Activated naive CD4-positive, alpha-beta T cell treated with anti-CD3 and anti-CD28 coated beads, Interleukin-2, amount 50 U/mL, for 72 hours (primary cell): ENCODE measurements at regions not wholly inside any gene's neighbourhood (a gene's known extent, or its start where the extent isn't known, plus 50 kb on each side); places are given as distances from the start of the nearest gene placed in this dataset.

Source experiments
- ATAC-seq, 2 donors: fragments of 150-1000 bp; cut with Tn5 transposase; 2 replicates each; pipeline ENCODE4 v1.10.0; 2021; ENCODE audit warnings: mild to moderate bottlenecking in 2 of 2, moderate library complexity in 2 of 2
- DNase-seq, 2 donors: peaks; one replicate each; pipeline ENCODE4 v3.0.0; 2021 to 2022; ENCODE audit warnings: low spot score in 2 of 2
- H3K27ac Mint-ChIP-seq, 2 donors: one replicate each; pipeline ENCODE4 v1.8.0; 2022; ENCODE audit warnings: mild to moderate bottlenecking in 2 of 2, mixed read lengths in 2 of 2
- H3K36me3 Mint-ChIP-seq, 2 donors: one replicate each; pipeline ENCODE4 v1.8.0; 2022; ENCODE audit warnings: mixed read lengths in 2 of 2
- H3K9me3 Mint-ChIP-seq, 2 donors: one replicate each; pipeline ENCODE4 v1.8.0; 2022; ENCODE audit warnings: mixed read lengths in 2 of 2

DNA sequence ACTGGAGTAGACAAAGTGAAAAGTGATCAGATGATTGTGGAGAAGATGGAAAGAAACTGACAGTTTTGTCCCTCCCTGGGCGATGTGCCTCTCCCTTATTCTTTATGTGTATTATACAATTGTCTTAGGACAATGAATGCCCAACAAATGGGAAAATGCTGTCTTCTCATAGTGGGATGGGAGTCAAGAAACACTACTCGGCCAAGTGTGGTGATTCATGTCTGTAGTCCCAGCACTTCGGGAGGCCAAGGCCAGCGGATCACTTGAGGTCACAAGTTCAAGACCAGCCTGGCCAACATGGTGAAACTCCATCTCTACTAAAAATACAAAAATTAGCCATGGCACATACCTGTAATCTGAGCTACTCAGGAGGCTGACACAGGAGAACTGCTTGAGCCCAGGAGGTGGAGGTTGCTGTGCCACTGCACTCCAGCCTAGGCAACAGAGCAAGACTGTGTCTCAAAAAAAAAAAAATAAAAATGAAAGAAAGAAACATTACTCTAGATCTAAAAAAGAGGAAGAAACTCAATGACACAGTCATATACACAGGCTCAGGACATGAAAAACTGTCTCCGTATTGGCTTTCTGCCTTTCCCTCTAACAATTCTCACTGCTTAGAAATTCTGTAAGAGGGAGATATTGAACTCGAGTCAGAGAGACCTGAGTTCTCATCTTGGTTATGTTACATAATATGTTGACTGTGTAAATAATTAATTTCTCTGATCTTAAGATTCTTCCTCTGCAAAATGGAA lies 67.9 kb upstream of the TARS1 start:
- Mint-ChIP-seq H3K27ac (no peak overlapping the region), H3K36me3 (no peaks in the 10 kb centered on the region), H3K9me3 (peaks cover 0 to 4% of the 10 kb centered on the region in 2 donors)
- ATAC-seq (no peak), DNase-seq (no peak)

DNA sequence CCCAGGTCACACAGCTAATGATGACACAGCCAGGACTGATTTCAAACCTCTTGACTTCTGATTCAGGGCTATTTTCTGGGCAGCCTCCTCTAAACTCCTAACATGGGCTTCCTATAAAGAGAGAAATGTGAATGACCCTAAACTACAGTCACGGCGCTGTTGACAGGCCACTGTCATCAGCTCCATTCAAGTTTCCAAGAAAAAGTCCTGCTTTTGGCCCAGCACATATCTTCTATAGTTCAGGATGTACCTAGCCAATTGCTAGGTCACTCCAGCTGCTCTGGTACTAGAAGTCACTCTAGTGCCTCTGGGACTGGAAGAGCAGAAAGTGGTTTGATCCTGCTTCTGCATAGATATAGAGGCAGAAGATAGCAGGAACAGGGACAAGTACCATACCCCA lies 64.9 kb upstream of the TARS1 start:
- Mint-ChIP-seq H3K27ac (no peak overlapping the region), H3K9me3 (peaks cover 0 to 4% of the 10 kb centered on the region in 2 donors), H3K36me3 (no peaks in the 10 kb centered on the region)
- DNase-seq (no peak), ATAC-seq (no peak)

DNA sequence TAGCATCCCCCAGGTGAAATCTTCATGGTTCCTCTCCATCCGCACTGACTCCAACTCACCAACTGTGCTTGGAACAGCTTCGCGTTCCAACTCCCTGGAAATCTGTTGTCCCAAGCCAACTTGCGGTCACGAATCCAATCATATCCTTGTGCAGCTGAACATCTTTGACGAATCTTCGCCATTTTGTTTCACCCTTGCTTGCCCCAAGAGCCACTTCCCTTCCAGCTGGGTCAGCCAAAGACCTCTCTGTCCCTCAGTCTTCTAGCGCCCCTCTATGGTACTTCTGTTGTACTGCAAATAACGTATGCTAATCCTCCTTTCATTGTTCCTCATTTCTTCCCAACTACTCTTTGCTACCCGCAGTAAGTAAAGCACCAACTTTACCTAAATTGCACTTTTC lies 61.0 kb upstream of the TARS1 start:
- peaks cover 6 to 7% of the 10 kb centered on the region in 2 donors for H3K9me3 Mint-ChIP-seq
- H3K36me3 Mint-ChIP-seq = peaks cover 0 to 11% of the 10 kb centered on the region in 2 donors
- H3K27ac Mint-ChIP-seq = no peak overlapping the region
- DNase-seq (no peak), ATAC-seq (no peak)

DNA sequence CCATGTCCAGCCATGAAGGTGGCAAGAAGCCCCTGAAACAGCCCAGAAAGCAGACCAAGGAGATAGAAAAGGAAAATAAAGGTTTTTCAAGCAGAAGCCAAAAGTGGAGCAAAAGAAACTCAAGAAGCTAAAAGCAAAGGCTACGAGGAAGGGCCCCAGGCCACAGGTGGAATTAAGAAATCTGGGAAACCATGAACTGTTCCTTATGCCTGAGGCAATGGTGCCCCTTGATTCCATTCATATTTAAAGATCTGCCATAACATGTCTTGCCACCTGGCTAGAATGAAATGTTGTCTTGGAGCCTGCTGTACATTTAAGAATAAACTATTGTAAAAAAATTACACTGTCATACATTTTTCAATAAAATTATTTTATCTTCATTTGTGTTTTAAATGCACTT lies 59.5 kb upstream of the TARS1 start:
- Mint-ChIP-seq H3K9me3 (peaks cover 14 to 15% of the 10 kb centered on the region in 2 donors), H3K27ac (no peak overlapping the region), H3K36me3 (peaks cover 0 to 11% of the 10 kb centered on the region in 2 donors)
- DNase-seq (no peak), ATAC-seq (no peak)
